HG03520 (cell line): ENCODE measurements at regions not wholly inside any gene's neighbourhood (a gene's known extent, or its start where the extent isn't known, plus 50 kb on each side); places are given as distances from the start of the nearest gene placed in this dataset.
"Not testable (repeated sequence)": the region's sequence is repeated elsewhere in the genome, so short reads cannot be mapped to it uniquely, and the experiment has no call there.

ENCODE experiments used
- ATAC-seq: cut with Tn5 transposase; IDR thresholded peaks from one replicate; pipeline ENCODE4 v1.9.1; 2021; ENCODE audit warnings: mild to moderate bottlenecking, moderate library complexity; ENCODE audit not compliant: unreplicated experiment

GRCh38 chr18:78809845-78810244 is 169.8 kb upstream of the SALL3 start:
- ATAC-seq = no peak

- ATAC-seq = no peak
Measured at GRCh38 chr18:78810706-78811105, 168.9 kb upstream of the SALL3 start.

- no peak for ATAC-seq
Measured at GRCh38 chr18:78812067-78812466, 167.6 kb upstream of the SALL3 start.

- no peak for ATAC-seq
Measured at GRCh38 chr18:78813156-78813555, 166.5 kb upstream of the SALL3 start.

GRCh38 chr18:78813936-78814710 is 165.5 kb upstream of the SALL3 start:
- no peak for ATAC-seq

- ATAC-seq = no peak
Measured at GRCh38 chr18:78814766-78815165, 164.9 kb upstream of the SALL3 start.

GRCh38 chr18:78816114-78816513 is 163.5 kb upstream of the SALL3 start:
- no peak for ATAC-seq

- no peak for ATAC-seq
Measured at GRCh38 chr18:78816916-78817315, 162.7 kb upstream of the SALL3 start.

GRCh38 chr18:78818495-78818894 is 161.1 kb upstream of the SALL3 start:
- no peak for ATAC-seq

- no peak for ATAC-seq
Measured at GRCh38 chr18:78818961-78819360, 160.7 kb upstream of the SALL3 start.

- ATAC-seq = no peak
Measured at GRCh38 chr18:78820161-78820834, 159.3 kb upstream of the SALL3 start.

- no peak for ATAC-seq
Measured at GRCh38 chr18:78821396-78821795, 158.2 kb upstream of the SALL3 start.

GRCh38 chr18:78822171-78822948 is 157.3 kb upstream of the SALL3 start:
- no peak for ATAC-seq

- no peak for ATAC-seq
Measured at GRCh38 chr18:78822949-78823285, 156.7 kb upstream of the SALL3 start.

GRCh38 chr18:78825168-78825567 is 154.4 kb upstream of the SALL3 start:
- ATAC-seq = no peak

- no peak for ATAC-seq
Measured at GRCh38 chr18:78826631-78827030, 153.0 kb upstream of the SALL3 start.

- no peak for ATAC-seq
Measured at GRCh38 chr18:78827141-78827540, 152.5 kb upstream of the SALL3 start.

- no peak for ATAC-seq
Measured at GRCh38 chr18:78828131-78828530, 151.5 kb upstream of the SALL3 start.

GRCh38 chr18:78829026-78829425 is 150.6 kb upstream of the SALL3 start:
- ATAC-seq = not testable (repeated sequence)

- no peak for ATAC-seq
Measured at GRCh38 chr18:78830161-78830560, 149.5 kb upstream of the SALL3 start.

- no peak for ATAC-seq
Measured at GRCh38 chr18:78830826-78831225, 148.8 kb upstream of the SALL3 start.

GRCh38 chr18:78831603-78832002 is 148.0 kb upstream of the SALL3 start:
- ATAC-seq = no peak
